Common myeloid progenitor, CD34-positive (primary cell): ENCODE measurements at regions not wholly inside any gene's neighbourhood (a gene's known extent, or its start where the extent isn't known, plus 50 kb on each side); places are given as distances from the start of the nearest gene placed in this dataset.

Source experiments
- CTCF ChIA-PET: fragments of 350-600 bp; sonication (Branson Sonifier 250); formaldehyde crosslinking; loops from one replicate; lab custom pipeline; 2021; ENCODE audit warnings: antibody characterized with exemption; lab: Charles Lee
- POLR2A ChIA-PET: fragments of 350-600 bp; sonication (Branson Sonifier 250); formaldehyde crosslinking; loops from one replicate; lab custom pipeline; 2021; ENCODE audit warnings: antibody characterized with exemption; lab: Charles Lee
- DNase-seq, 3 donors: peaks; one replicate each; pipeline versions ENCODE4 v3.0.0 to v3.0.0-alpha.2; 2013
- H3K27ac ChIP-seq, 2 experiments: 1 replicate in 1 of 2; 2 replicates in 1 of 2; pipeline ENCODE4 v1.7.0; 2013; ENCODE audit warnings: inconsistent platforms in 2 of 2, low read length in 2 of 2, mild to moderate bottlenecking in 2 of 2, low read depth in 1 of 2, moderate library complexity in 1 of 2; ENCODE audit not compliant: severe bottlenecking in 2 of 2, insufficient read depth in 1 of 2, poor library complexity in 1 of 2
- H3K27me3 ChIP-seq, 5 experiments: replicated peaks in 2 of 5; 1 replicate in 3 of 5; 2 replicates in 2 of 5; pipeline versions ENCODE4 v1.6.1 to v1.7.0; 2013; ENCODE audit warnings: low read length in 4 of 5, mild to moderate bottlenecking in 2 of 5, moderate library complexity in 2 of 5, inconsistent platforms in 1 of 5; ENCODE audit not compliant: insufficient read depth in 5 of 5, control insufficient read depth in 4 of 5
- H3K36me3 ChIP-seq, 4 experiments: 1 replicate in 2 of 4; 2 replicates in 2 of 4; pipeline versions ENCODE4 v1.6.1 to v1.7.0; 2013; ENCODE audit warnings: low read length in 3 of 4, control low read depth in 1 of 4, mild to moderate bottlenecking in 1 of 4; ENCODE audit not compliant: control insufficient read depth in 4 of 4, insufficient read depth in 4 of 4
- H3K4me1 ChIP-seq, 4 experiments: 1 replicate in 3 of 4; 2 replicates in 1 of 4; pipeline versions ENCODE4 v1.6.1 to v1.7.1; 2013; ENCODE audit warnings: low read length in 3 of 4, mild to moderate bottlenecking in 3 of 4, control low read depth in 1 of 4, inconsistent platforms in 1 of 4, moderate library complexity in 1 of 4; ENCODE audit not compliant: control insufficient read depth in 4 of 4, insufficient read depth in 4 of 4; ENCODE audit errors: control extremely low read depth in 1 of 4
- H3K4me3 ChIP-seq, 7 experiments: 1 replicate in 4 of 7; 2 replicates in 3 of 7; pipeline versions ENCODE4 v1.5.1 to v1.7.0; 2013; ENCODE audit warnings: mild to moderate bottlenecking in 7 of 7, low read length in 6 of 7, moderate library complexity in 6 of 7, inconsistent platforms in 2 of 7, low read depth in 2 of 7, control low read depth in 1 of 7; ENCODE audit not compliant: insufficient read depth in 4 of 7, control insufficient read depth in 1 of 7; ENCODE audit errors: extremely low read depth in 1 of 7
- H3K9me3 ChIP-seq, 5 experiments: 1 replicate in 4 of 5; 2 replicates in 1 of 5; pipeline versions ENCODE4 v1.6.1 to v1.7.1; 2013; ENCODE audit warnings: low read length in 4 of 5, mild to moderate bottlenecking in 2 of 5, inconsistent platforms in 1 of 5, low read depth in 1 of 5, moderate library complexity in 1 of 5; ENCODE audit not compliant: control insufficient read depth in 4 of 5, insufficient read depth in 2 of 5; ENCODE audit errors: control extremely low read depth in 1 of 5
- WGBS: methylation state at CpG from one replicate; pipeline ENCODE4 v1.1.5; 2013; ENCODE audit not compliant: insufficient coverage; 5-methylcytosine and 5-hydroxymethylcytosine counted together

DNA sequence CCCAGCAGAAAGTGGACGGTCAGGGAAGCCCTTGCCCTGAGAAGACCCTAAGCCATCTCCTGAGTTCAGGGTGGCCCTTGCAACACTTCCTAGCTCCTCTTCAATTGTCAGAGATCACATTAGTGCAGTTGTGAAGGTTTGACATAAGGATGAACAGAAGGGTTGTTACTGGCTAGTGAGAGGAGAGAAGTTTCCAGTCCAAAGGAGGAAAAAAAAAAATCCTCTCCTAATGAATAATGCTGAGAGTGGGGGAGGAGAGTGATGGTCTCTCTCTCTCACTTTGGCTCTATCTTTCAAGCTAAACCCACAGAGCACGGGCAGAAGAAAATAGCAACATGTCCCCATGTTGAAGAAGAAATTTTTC lies 819.9 kb downstream of the BCL11A start:
- no peaks in the 10 kb centered on the region for H3K9me3 ChIP-seq
- H3K27ac ChIP-seq: no peak overlapping the region
- H3K4me3 ChIP-seq: no peak overlapping the region
- DNase-seq: no peak
- CTCF ChIA-PET: no interaction called here
- H3K36me3 ChIP-seq: no peaks in the 10 kb centered on the region
- H3K27me3 ChIP-seq: no peaks in the 10 kb centered on the region
- POLR2A ChIA-PET: interaction anchor here (0.6 kb wide), 2 partner anchors 49 to 177 kb away, joined by 3 read pairs; no protein-coding TSS in a partner anchor
- H3K4me1 ChIP-seq: no peaks in the 10 kb centered on the region
- no CpG with 5 or more reads among the region's 2 CpGs for WGBS

DNA sequence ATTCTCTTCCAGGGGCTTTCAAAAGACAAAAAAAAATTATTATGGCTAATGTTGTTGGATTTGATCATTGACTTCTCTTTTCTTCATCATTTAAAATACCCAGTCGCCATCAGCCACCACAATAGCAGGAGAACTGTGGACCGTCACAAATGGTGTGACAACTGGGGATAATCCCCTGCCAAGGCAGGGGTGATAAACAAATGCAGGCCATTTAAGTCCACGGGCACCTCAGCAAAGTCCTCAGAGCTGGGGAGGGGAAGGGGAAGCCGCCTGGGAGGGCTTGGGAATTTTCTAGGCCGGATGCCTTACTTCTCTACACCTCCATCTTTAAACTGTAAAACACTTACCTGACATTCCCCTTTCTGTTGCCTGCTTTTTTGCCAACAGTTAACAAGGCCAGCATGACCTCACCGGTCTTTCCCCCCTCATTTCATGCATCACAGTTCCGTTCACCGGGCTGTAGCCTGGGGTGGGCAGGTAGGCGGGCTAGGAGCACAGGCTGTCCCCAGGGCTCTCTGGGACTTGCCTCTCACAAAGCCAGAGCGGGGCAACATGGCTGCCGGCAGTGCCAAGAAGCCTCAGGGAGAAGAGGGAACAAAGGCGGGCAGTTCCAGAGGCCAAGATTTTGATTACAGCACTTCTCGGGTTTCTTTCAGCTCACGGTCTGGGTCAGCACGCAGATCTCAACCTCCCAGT lies 820.4 kb downstream of the BCL11A start:
- H3K27me3 ChIP-seq: no peaks in the 10 kb centered on the region
- no peak for DNase-seq
- POLR2A ChIA-PET: interaction anchor here (0.6 kb wide), 1 partner anchor 49 kb away, joined by 3 read pairs; no protein-coding TSS in a partner anchor
- H3K9me3 ChIP-seq: no peaks in the 10 kb centered on the region
- no peak overlapping the region for H3K4me3 ChIP-seq
- H3K4me1 ChIP-seq: no peaks in the 10 kb centered on the region
- H3K27ac ChIP-seq: no peak overlapping the region
- no peaks in the 10 kb centered on the region for H3K36me3 ChIP-seq
- WGBS: over 99% methylated on average over 14 of the region's 15 CpGs
- CTCF ChIA-PET: no interaction called here

DNA sequence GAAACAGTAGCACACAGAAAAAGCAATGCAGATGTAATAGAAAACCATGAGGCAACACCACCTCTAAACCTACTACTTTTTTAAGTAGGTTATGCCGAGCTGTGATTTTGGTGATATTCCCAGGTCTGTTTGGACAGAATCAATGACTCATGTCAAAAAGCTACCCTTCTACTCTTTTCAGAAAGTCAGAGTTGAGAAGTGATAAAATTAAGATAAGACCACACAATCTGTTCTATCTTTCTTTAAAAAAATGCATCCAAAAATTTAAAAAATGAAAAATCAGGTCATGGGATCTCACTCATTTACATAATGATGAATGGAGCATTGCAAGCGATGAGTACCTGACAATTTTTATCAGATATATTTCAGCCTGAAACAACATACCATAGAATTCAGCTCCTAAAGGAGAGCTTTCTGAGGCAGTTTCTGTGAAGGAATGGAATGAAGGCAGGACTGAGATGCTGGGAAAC lies 826.3 kb downstream of the BCL11A start:
- H3K4me3 ChIP-seq: no peak overlapping the region
- ChIA-PET CTCF (no interaction called here), POLR2A (no interaction called here)
- no CpG with 5 or more reads among the region's 2 CpGs for WGBS
- no peaks in the 10 kb centered on the region for H3K9me3 ChIP-seq
- DNase-seq: no peak
- H3K36me3 ChIP-seq: no peaks in the 10 kb centered on the region
- H3K27me3 ChIP-seq: no peaks in the 10 kb centered on the region
- H3K27ac ChIP-seq: no peak overlapping the region
- peaks cover 3 to 7% (median 5%) of the 10 kb centered on the region in 4 experiments for H3K4me1 ChIP-seq

DNA sequence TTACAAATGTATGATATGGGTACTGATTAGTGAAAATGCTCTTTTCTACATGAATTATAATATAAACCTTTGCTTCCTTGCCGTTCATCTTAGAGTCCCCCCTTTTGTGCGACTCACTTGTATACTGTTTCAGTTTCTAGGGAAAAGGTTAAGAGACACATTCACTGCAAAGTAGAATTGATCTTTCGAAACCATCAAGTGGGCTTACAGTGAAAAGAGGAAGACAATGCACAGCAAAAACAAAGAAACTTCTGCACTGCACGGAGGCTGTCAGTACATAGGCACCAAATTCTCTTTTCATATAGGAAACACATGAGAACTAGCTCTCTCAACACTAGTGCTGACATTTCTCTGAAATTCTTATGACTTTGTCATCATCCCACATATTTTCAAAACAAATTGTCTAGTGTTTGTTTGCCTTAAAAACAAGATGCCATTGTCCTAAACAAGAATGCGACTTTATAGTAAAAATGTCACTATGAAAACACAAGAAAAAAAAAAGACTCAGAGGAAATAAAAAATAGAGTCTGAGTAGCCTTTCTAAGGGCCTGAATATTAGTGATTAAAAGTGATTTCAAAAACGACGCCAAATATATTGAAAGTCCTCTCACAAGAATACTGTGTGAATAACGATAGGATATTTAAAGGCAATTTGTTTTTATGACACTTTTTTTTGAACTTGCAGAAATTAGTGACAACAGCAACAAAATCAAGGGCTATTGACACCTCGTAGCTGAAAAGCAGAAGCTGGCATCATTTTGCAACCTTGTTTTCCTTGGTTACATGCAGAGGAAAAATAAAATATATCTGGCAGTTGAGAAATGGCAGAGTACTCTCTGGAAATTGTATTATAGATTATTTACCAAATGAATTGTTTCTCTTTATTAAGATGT lies 827.0 kb downstream of the BCL11A start:
- peak overlapping the region in 1 of 7 experiments; percentile 12 for H3K4me3 ChIP-seq
- 49% methylated on average over 6 of the region's 9 CpGs for WGBS
- peak overlapping the region in 1 of 2 experiments; percentile 14 for H3K27ac ChIP-seq
- ChIA-PET CTCF (interaction anchor here (0.6 kb wide), 1 partner anchor 234 kb away, joined by 3 read pairs; no protein-coding TSS in a partner anchor), POLR2A (interaction anchor here (0.6 kb wide), 1 partner anchor 92 kb away, joined by 5 read pairs; no protein-coding TSS in a partner anchor)
- peak in 2 of 3 donors; percentile 43 to 48 for DNase-seq
- H3K4me1 ChIP-seq: peaks cover 3 to 7% (median 5%) of the 10 kb centered on the region in 4 experiments
- H3K9me3 ChIP-seq: no peaks in the 10 kb centered on the region
- no peaks in the 10 kb centered on the region for H3K36me3 ChIP-seq
- no peaks in the 10 kb centered on the region for H3K27me3 ChIP-seq

DNA sequence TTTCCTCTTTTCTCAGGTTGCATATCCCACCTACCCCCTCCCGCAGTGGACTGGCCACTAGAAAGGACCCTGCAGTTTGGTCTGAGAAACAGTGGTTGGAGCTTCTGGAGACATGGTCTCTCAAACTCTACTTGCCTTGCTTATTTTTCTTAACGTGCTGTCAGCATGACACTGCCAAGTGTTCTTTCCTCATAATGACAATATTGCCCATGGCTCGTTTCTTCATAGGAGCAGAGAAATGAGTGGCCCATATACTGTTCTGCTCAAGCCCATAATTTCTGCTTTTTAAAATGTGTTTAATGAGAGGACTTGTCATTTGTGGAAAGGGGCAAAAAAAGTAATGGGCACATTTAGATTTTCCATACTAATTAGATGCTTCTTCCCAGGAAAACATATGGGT lies 828.7 kb downstream of the BCL11A start:
- Histone ChIP-seq H3K36me3 (no peaks in the 10 kb centered on the region), H3K27ac (no peak overlapping the region), H3K4me1 (peaks cover 3 to 7% (median 5%) of the 10 kb centered on the region in 4 experiments), H3K4me3 (no peak overlapping the region), H3K9me3 (no peaks in the 10 kb centered on the region), H3K27me3 (no peaks in the 10 kb centered on the region)
- ChIA-PET POLR2A (no interaction called here), CTCF (no interaction called here)
- no peak for DNase-seq
- 100% methylated on average over 2 of the region's 3 CpGs for WGBS

DNA sequence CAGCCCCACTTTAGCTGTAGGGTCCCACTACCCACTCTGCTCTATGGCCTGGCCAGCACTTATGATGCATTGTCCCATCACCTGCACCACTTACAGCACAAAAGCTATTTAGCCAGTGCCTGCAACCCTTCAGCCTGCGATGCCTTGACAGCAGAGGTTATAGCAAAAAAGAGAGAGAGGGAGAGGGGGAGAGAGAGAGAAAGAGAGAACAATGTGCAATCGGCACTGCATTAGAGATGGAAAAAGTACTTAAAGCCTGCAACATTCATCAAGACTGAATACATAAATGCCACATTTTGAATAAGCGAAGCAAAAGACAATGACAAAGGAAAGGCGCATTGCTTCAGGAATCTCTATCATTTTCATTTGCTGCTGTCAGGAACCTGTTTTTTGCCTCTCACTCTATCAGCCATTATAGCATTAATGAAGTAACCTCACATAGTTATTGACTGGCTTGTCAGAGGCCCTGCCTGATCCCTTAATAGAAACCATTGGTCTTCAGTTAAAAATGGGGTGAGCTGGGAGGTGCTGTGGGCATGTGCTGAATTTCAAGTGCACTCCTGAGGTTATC lies 833.1 kb downstream of the BCL11A start:
- DNase-seq: no peak
- H3K4me1 ChIP-seq: no peaks in the 10 kb centered on the region
- H3K4me3 ChIP-seq: no peak overlapping the region
- H3K9me3 ChIP-seq: no peaks in the 10 kb centered on the region
- H3K36me3 ChIP-seq: no peaks in the 10 kb centered on the region
- no peak overlapping the region for H3K27ac ChIP-seq
- no peaks in the 10 kb centered on the region for H3K27me3 ChIP-seq
- POLR2A ChIA-PET: no interaction called here
- CTCF ChIA-PET: interaction anchor here (0.9 kb wide), 1 partner anchor 50 kb away, joined by 3 read pairs; no protein-coding TSS in a partner anchor
- 100% methylated on average over 3 of the region's 4 CpGs for WGBS
